Hepatocyte (in vitro differentiated cells): ENCODE measurements at regions not wholly inside any gene's neighbourhood (a gene's known extent, or its start where the extent isn't known, plus 50 kb on each side); places are given as distances from the start of the nearest gene placed in this dataset.

ENCODE experiments used
- DNase-seq: peaks from one replicate; pipeline ENCODE4 v3.0.0-alpha.2; 2016; ENCODE audit warnings: low spot score
- H2AFZ ChIP-seq: fragments of 200-600 bp; sonication (generic); 2 replicates; pipeline ENCODE4 v1.6.0; 2016; ENCODE audit warnings: antibody characterized with exemption, mild to moderate bottlenecking
- H3K27ac ChIP-seq: fragments of 200-600 bp; sonication (generic); 2 replicates; pipeline ENCODE4 v1.5.1; 2016; ENCODE audit warnings: mild to moderate bottlenecking
- H3K27me3 ChIP-seq: fragments of 200-600 bp; sonication (generic); 2 replicates; pipeline ENCODE4 v1.6.1; 2016
- H3K36me3 ChIP-seq: fragments of 200-600 bp; sonication (generic); replicated peaks from 2 replicates; pipeline ENCODE4 v1.5.1; 2016; ENCODE audit warnings: low read depth; ENCODE audit not compliant: insufficient read depth
- H3K4me1 ChIP-seq: fragments of 200-600 bp; sonication (generic); 2 replicates; pipeline ENCODE4 v1.5.1; 2016; ENCODE audit warnings: mild to moderate bottlenecking, moderate library complexity; ENCODE audit not compliant: insufficient read depth
- H3K4me2 ChIP-seq: fragments of 200-600 bp; sonication (generic); 2 replicates; pipeline ENCODE4 v1.6.0; 2016
- H3K4me3 ChIP-seq: fragments of 200-600 bp; sonication (generic); 2 replicates; pipeline ENCODE4 v1.5.1; 2016; ENCODE audit warnings: mild to moderate bottlenecking
- H3K79me2 ChIP-seq: fragments of 200-600 bp; sonication (generic); 2 replicates; pipeline ENCODE4 v1.6.0; 2017; ENCODE audit warnings: mild to moderate bottlenecking
- H3K9me2 ChIP-seq: fragments of 200-600 bp; sonication (generic); replicated peaks from 2 replicates; pipeline ENCODE4 v1.6.0; 2017; ENCODE audit warnings: mild to moderate bottlenecking; ENCODE audit not compliant: insufficient read depth
- H3K9me3 ChIP-seq: fragments of 200-600 bp; sonication (generic); 2 replicates; pipeline ENCODE4 v1.5.1; 2016; ENCODE audit warnings: low read depth, mild to moderate bottlenecking
- H4K20me1 ChIP-seq: fragments of 200-600 bp; sonication (generic); 2 replicates; pipeline ENCODE4 v1.6.0; 2016; ENCODE audit warnings: mild to moderate bottlenecking; ENCODE audit not compliant: insufficient read depth, poor library complexity, severe bottlenecking
- CTCF ChIP-seq: fragments of 200-600 bp; sonication (generic); IDR thresholded peaks from 2 replicates; pipeline ENCODE4 v1.5.1; 2016; ENCODE audit warnings: antibody characterized with exemption, mild to moderate bottlenecking; ENCODE audit not compliant: poor library complexity
- EZH2 ChIP-seq: fragments of 200-600 bp; sonication (generic); IDR thresholded peaks from 2 replicates; pipeline ENCODE4 v1.6.1; 2016; ENCODE audit warnings: antibody characterized with exemption, mild to moderate bottlenecking, borderline replicate concordance
- EZH2phosphoT487 ChIP-seq: fragments of 200-600 bp; sonication (generic); IDR thresholded peaks from one replicate; pipeline ENCODE4 v1.6.1; 2018; ENCODE audit warnings: antibody characterized with exemption, mild to moderate bottlenecking, low read depth, moderate library complexity; ENCODE audit not compliant: unreplicated experiment, severe bottlenecking
- WGBS: methylation state at CpG from one replicate; pipeline ENCODE4 v1.1.6; 2016; ENCODE audit warnings: low lambda C conversion rate; ENCODE audit errors: missing lambda C conversion rate; 5-methylcytosine and 5-hydroxymethylcytosine counted together

GRCh38 chr12:112599871-112600270, 181.1 kb downstream of the PTPN11 start:
- Histone ChIP-seq H3K36me3 (no peaks in the 10 kb centered on the region), H3K4me1 (no peaks in the 10 kb centered on the region), H3K4me2 (no peak overlapping the region), H3K79me2 (no peaks in the 10 kb centered on the region), H3K27ac (no peak overlapping the region), H3K9me2 (no peaks in the 10 kb centered on the region), H3K9me3 (no peaks in the 10 kb centered on the region), H4K20me1 (no peaks in the 10 kb centered on the region), H3K4me3 (no peak overlapping the region), H3K27me3 (peaks cover 3% of the 10 kb centered on the region), H2AFZ (no peak overlapping the region)
- 45% methylated on average over 3 of the region's 3 CpGs for WGBS
- no peak for TF ChIP-seq EZH2phosphoT487
- TF ChIP-seq CTCF: no peak
- TF ChIP-seq EZH2: no peak
- DNase-seq: peak; percentile 6

- peaks cover 7% of the 10 kb centered on the region for H3K27me3 ChIP-seq
- no peak overlapping the region for H3K4me2 ChIP-seq
- H3K36me3 ChIP-seq: no peaks in the 10 kb centered on the region
- H3K4me1 ChIP-seq: no peaks in the 10 kb centered on the region
- H2AFZ ChIP-seq: no peak overlapping the region
- WGBS: 26% methylated on average over 3 of the region's 3 CpGs
- no peaks in the 10 kb centered on the region for H3K9me3 ChIP-seq
- H3K4me3 ChIP-seq: no peak overlapping the region
- no peak for TF ChIP-seq EZH2
- TF ChIP-seq EZH2phosphoT487: no peak
- TF ChIP-seq CTCF: no peak
- no peaks in the 10 kb centered on the region for H3K9me2 ChIP-seq
- H3K27ac ChIP-seq: no peak overlapping the region
- H4K20me1 ChIP-seq: no peaks in the 10 kb centered on the region
- DNase-seq: no peak
- no peaks in the 10 kb centered on the region for H3K79me2 ChIP-seq
These were observed 183.4 kb downstream of the PTPN11 start for GRCh38 chr12:112602150-112602549.

- H3K27ac ChIP-seq: no peak overlapping the region
- 84% methylated on average over 4 of the region's 4 CpGs for WGBS
- H3K4me2 ChIP-seq: no peak overlapping the region
These were observed 184.8 kb upstream of the RPH3A start for GRCh38 chr12:112606611-112607365.

More at GRCh38 chr12:112606611-112607365, 184.8 kb upstream of the RPH3A start:
- Histone ChIP-seq H2AFZ (no peak overlapping the region), H3K36me3 (no peaks in the 10 kb centered on the region), H3K9me3 (no peaks in the 10 kb centered on the region), H3K79me2 (no peaks in the 10 kb centered on the region), H3K4me1 (no peaks in the 10 kb centered on the region), H3K27me3 (peaks cover 12% of the 10 kb centered on the region), H3K9me2 (no peaks in the 10 kb centered on the region), H4K20me1 (no peaks in the 10 kb centered on the region), H3K4me3 (no peak overlapping the region)
- TF ChIP-seq EZH2phosphoT487 (no peak), CTCF (no peak), EZH2 (no peak)
- no peak for DNase-seq
